OCI-M1 (cell line): ENCODE measurements at regions not wholly inside any gene's neighbourhood (a gene's known extent, or its start where the extent isn't known, plus 50 kb on each side); places are given as distances from the start of the nearest gene placed in this dataset.
A peak's percentile ranks its signal among the peaks of the same experiment; 100 is the strongest.

Experiments used
- DNase-seq: peaks from one replicate; lab custom pipeline; 2025; lab: John Stamatoyannopoulos, UW

GRCh38 chr18:59963229-59963628 is 63.4 kb downstream of the PMAIP1 start:
- DNase-seq = no peak

DNA sequence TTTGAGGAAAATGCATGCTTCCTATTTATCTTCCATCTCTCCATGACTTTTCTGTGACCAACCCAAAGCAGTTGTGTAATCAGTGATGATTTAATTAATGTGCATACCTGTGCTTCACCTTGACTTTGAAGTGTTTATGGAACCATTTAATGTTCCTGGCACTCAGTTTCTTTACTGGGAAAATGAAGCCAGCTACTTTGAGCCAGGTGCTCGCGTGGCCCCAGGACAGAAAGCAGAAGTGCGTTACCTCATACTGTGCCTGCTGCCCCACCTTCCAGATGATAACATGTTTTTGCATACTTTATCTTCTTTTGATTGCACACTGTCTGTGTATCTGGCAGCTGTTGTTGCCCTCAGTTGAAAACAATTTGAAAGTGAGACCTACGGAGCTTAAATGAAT is 61.3 kb downstream of the PMAIP1 start:
- DNase-seq = peak; percentile 59

DNA sequence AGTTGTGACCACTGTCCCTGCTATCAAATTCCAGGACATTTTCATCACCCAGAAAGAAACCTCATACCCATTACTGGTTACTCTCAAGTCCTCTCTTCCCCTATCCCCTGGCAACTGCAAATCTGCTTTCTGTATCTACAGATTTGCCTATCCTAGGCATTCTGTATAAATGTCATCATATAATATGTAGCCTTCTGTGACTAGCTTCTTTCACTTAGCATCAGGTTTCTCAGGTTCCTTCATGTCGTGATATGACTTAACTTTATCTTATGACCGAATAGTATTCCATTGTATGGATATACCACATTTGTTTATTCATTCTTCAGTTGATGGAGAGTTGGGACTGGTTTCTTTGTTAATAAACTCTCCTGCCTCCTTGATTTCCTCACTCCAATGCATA is 60.5 kb downstream of the PMAIP1 start:
- no peak for DNase-seq

DNA sequence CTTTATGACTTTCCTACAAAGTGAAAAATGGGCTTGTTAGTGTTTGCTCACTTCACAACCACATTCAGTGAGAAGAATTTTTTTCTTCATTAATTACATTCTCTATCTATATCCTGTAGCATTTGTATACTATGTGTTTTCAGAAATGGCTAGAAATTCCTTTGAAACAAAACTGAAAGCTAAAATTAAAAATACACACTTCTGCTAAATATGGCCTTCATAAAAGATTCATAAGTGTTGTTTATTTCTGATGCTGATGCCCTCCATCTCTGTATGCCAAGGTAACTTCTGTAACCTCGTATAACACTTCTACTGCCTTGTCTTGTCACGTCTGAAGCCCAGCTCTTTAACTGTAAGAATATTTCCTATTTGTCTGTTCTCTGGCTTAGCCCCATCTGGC is 59.8 kb downstream of the PMAIP1 start:
- peak; percentile 23 for DNase-seq

- DNase-seq = no peak
Observed at GRCh38 chr18:59959073-59959472, 59.3 kb downstream of the PMAIP1 start.

DNA sequence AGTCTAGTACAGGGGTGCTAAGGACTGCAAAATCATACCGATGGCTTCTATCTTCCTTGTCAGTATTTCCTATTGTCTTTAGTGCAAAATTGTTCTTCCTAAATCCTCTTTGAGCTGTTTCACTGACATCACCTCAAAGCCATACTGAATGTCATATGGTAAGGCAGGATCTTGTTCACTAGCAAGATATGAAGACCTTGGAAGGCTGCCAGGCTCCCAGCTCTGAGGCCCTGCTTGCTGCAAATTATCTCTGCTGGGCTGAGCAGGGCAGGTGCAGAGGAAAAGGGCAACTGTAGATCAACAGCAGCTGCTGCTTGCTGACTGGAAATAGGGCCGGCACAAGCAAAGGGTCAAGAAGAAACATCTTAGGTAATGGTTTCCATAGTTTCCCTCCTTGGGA is 58.2 kb downstream of the PMAIP1 start:
- peak; percentile 96 for DNase-seq

GRCh38 chr18:59954755-59955156 is 55.0 kb downstream of the PMAIP1 start:
- no peak for DNase-seq

GRCh38 chr18:59954241-59954640 is 54.4 kb downstream of the PMAIP1 start:
- DNase-seq = no peak
